GM12875 (cell line): ENCODE measurements at regions not wholly inside any gene's neighbourhood (a gene's known extent, or its start where the extent isn't known, plus 50 kb on each side); places are given as distances from the start of the nearest gene placed in this dataset.
"Not testable (repeated sequence)": the region's sequence is repeated elsewhere in the genome, so short reads cannot be mapped to it uniquely, and the experiment has no call there.

Experiments
- H3K4me3 ChIP-seq: one replicate; pipeline ENCODE4 v1.5.1; 2011; ENCODE audit warnings: low read depth, low read length, control low read depth
- TF ChIP-seq, protein P1 (sequence below): IDR thresholded peaks from 2 replicates; pipeline ENCODE4 v1.5.1; 2011; ENCODE audit warnings: low read depth, mild to moderate bottlenecking, control low read depth, inconsistent platforms, low read length, moderate library complexity, borderline replicate concordance; ENCODE audit not compliant: insufficient read depth

DNA sequence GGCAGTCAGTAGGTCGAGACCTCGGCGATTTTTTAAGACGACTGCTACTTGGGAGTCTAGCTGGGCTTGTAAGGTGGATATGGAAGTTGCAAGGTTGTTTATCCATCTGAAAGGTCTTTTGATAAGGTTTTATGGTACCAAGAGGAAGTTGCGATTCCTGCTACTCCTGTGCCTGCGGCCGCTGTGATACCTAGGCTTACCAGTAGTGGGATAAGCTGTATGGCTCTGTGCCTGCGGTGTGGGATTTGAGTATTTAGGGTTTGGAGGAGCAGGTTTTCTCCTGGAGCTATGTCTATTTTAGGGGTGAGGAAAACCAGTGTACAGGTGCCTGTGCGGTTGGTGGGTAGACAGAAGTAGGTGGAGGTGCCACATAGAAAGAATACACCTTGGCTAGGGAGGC, 1059.8 kb downstream of the SI start:
- TF ChIP-seq, protein P1, sequence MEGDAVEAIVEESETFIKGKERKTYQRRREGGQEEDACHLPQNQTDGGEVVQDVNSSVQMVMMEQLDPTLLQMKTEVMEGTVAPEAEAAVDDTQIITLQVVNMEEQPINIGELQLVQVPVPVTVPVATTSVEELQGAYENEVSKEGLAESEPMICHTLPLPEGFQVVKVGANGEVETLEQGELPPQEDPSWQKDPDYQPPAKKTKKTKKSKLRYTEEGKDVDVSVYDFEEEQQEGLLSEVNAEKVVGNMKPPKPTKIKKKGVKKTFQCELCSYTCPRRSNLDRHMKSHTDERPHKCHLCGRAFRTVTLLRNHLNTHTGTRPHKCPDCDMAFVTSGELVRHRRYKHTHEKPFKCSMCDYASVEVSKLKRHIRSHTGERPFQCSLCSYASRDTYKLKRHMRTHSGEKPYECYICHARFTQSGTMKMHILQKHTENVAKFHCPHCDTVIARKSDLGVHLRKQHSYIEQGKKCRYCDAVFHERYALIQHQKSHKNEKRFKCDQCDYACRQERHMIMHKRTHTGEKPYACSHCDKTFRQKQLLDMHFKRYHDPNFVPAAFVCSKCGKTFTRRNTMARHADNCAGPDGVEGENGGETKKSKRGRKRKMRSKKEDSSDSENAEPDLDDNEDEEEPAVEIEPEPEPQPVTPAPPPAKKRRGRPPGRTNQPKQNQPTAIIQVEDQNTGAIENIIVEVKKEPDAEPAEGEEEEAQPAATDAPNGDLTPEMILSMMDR, result no peak
- H3K4me3 ChIP-seq, result no peak overlapping the region

DNA sequence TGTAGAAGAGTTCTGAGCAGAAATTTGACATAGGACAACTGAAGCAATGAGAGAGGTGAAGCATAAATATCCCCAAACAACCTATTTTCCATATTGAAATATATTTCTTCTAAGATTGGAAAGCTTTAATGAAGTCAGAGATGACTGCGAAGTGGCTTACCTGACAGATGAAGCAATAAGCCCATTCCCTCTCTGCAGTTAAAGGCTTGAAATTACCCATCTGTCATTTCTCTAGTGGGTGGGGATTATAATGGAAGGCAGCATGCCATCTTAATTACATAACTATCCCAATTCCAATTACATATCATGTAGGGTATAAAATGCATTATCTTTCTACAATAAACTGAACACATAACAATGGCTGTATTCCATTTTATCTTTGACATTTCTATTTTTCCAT, 1070.5 kb downstream of the SI start:
- H3K4me3 ChIP-seq, result no peak overlapping the region
- TF ChIP-seq, protein P1, result no peak

DNA sequence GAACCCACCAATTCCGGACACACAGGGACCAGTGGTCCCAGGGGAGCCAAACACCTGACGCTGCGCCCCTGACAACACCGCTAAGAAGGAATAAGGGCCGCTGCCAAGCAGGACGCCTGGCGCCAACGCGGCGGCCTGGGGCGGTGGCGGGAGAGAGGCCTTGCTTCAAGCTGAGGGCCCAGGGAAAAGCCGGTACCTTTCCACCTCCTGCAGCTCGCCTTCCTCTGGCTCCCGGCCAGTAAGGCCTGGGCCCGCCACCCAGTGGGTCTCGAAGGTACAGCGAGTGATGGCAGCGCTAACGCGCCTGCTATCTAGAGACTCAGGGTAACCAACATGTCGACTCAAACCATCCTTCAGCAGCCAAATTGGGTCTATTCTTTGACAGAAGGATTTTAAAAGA, 1074.1 kb downstream of the SI start:
- TF ChIP-seq, protein P1, result no peak
- no peak overlapping the region for H3K4me3 ChIP-seq

DNA sequence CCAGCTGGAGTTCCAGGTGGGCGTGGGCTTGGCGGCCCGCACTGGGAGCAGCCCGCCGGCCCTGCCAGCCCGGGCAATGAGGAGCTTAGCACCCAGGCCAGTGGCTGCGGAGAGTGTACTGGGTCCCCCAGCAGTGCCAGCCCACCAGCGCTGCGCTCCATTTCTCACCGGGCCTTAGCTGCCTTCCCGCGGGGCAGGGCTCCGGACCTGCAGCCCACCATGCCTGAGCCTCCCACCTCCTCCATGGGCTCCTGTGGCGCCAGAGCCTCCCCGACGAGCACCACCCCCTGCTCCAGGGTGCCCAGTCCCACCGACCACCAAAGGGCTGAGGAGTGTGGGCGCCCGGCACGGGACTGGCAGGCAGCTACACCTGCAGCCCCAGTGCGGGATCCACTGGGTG, 1075.3 kb downstream of the SI start:
- not testable (repeated sequence) for H3K4me3 ChIP-seq

DNA sequence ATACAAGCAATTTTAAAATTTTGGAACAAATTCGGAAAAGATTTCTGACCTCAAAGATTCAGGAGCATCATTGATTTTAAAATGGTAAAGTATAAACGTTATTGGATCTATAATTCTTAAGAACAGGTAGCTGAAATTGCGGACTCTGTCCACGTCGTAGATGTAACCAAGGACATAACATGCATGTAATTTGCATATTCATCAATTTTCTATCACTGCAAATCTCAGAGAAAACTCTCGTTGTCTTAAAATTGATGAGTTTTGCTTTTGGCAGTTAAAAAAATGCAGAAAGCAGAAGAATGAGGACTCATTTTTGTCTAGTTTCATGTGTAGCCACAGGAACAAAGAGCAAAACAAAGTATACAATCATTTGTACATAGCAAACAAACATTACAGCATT, 1094.4 kb downstream of the SI start:
- TF ChIP-seq, protein P1, result no peak
- H3K4me3 ChIP-seq, result no peak overlapping the region

DNA sequence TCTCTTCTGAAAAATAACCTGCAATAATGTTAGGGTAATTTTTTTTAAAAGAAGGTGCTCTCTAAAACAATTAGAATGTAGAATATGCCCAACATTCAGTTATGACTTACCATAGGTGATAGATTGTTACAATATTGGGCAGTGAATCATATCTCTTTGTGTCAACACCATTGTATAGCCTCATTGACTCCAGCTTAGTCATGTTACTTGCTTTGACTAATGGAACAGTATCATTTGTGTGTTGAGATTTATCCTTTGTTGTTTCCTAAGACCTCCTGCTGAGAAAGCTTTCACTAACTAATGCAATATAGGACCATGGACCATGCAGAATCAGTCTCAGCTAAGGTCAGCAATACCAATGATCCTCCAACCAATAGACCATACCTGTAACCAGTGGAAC, 1106.4 kb downstream of the SI start:
- H3K4me3 ChIP-seq, result no peak overlapping the region
- TF ChIP-seq, protein P1, result no peak

DNA sequence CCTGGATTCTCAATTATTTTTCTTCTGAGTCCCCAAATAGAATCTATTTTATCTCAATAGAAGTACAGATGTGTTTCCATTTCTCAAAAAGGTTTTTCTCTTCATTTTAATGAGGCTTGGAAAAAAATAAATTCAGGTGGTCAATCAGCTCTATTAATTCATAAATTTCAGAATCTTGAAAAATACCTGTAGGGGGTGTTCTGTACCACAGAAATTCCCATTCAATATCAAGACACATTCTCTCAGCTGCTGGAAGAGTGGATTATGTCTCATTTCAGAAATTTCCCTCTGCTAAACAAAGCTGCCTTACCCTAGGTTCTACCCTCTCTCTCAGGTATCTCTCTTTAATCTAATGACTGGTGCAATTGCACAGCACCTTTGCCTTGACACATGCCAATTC, 1121.2 kb downstream of the SI start:
- TF ChIP-seq, protein P1, result no peak
- no peak overlapping the region for H3K4me3 ChIP-seq

DNA sequence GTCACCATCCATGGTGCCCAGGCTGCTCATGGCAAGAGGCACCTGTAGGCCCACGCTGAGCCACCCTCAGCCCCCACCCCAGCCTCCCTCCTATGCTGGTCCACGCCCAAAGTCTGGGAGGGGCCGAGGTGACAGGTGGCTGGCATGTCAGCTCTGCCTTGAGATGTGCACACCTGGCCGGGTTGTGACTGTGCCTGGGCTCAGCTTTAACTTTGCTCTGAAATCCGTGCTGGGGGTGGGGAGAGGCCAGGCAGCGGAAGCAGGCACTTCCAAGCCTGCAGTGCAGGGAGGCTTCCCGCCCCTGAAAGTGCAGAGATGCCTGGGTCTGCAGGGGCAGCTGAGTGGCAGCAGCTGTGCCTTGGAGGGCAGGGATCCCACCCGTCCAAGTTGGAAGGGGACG, 1124.8 kb downstream of the SI start:
- TF ChIP-seq, protein P1, result no peak
- no peak overlapping the region for H3K4me3 ChIP-seq
